HG02852 (cell line): ENCODE measurements at regions not wholly inside any gene's neighbourhood (a gene's known extent, or its start where the extent isn't known, plus 50 kb on each side); places are given as distances from the start of the nearest gene placed in this dataset.
"Not testable (repeated sequence)": the region's sequence is repeated elsewhere in the genome, so short reads cannot be mapped to it uniquely, and the experiment has no call there.

Experiments
- ATAC-seq: cut with Tn5 transposase; IDR thresholded peaks from one replicate; pipeline ENCODE4 v1.9.1; 2021; ENCODE audit warnings: mild to moderate bottlenecking, moderate library complexity; ENCODE audit not compliant: unreplicated experiment

DNA sequence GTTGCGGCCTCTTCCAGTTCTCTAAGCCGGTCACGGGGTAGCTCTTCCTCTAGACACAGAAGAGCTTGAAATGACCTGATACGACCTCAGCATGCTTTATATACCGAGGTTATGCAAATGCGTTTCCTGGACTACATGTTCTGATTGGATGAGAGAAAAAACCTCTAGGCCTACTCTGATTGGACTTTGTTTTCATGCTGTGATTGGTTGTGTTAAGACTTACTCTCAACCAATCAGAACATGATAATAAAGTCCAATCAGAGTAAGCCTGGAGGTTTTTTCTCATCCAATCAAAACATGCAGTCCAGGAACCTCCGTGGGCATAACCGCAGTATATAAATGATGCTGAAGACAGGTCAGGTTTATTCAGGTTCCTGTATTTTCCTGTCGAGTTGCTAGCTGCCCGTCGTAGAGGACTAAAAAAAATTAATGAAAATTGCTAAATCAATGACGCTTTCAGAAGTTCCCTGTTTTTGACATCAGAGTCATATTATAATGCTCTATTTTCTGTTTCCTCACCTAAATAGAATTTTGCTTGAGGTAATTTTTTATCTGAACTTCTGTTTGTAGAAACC lies 177.4 kb downstream of the POTEB3 start:
- no peak for ATAC-seq

DNA sequence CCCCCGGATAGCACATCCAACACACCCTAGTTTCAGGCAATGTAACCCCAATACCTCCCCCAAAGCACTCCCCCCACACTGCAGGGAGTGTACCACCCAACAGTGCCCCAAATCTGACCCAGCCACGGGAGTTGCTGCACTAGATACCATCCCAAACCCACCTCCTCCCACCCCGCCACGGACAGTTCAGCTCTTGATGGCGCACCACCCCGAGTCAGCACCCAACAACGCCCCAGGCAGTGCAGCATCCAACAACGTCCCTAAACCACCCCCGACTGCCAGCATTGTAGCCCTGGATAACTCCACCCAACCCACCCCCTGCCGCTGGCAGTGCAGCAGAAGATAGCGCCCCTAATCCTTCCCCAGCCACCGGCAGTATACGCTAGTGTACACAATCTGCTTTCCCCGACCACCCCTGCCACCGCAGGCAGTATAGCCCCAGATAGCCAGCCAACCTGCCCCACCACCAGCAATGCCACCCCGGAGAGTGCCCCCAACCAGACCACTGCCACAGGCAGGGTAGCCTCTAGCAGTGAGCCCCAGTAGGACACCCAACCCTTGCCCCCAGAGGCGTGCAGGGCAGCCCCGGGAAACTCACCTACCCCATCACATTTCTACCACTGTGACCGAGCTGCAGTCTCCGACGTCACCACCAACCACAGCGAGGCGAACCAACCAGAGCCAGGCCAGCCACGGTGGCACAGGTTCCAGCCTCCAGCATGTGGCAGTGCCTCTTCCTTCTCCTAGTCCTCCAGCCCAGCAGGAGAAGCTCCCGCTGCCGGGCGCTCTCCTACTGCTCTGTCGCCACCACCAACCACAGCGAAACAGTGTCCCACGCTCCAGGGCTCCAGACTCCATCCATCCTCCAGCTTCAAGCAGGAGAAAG lies 178.1 kb downstream of the POTEB3 start:
- ATAC-seq: no peak

DNA sequence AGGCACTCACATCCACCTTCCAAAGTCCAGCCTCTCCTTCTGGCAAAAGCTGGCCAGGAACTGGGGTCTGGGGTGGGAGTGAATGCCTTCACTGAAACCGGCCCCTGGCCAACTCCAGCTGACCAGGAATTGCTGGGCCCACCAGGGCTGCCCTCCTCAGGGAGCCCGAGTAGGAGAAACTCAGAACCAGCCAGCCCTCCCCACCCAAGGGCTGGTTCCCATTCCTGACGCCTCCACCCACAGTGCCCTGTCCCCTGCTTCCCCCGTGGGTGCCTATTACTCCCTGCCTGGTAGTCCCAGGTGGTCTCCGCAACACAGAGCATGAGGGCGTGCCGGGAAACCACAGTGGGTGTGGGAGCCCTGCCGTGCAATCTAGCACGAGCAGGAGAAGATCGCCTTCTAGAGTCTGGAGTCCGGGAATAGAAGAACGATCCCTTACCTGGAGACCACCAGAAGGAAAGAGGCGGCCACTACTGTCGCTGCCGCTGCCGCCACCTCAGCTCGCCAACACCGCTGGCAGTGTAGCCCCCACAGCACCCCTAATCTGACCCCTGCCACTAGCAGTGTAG lies 178.8 kb downstream of the POTEB3 start:
- no peak for ATAC-seq

DNA sequence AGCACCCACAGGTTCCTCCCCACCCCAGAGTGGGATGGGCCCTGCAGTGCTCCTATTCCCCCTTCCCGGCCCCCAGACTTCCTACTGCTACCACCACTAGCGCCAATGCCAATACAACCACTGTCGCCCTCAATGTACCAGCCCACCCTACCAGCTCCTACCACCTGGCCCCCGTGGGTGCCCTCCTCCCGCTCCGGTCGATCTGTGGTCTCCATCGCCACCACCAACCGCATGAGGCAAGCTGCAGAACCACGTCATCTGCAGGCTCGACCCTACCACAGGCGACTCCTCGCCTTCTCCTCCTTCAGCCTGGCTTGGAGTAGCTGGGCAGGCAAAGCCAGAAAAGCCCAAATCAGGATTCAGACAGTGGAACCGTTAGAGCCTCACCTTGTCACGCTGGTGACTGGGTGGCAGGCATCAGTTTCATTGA lies 179.3 kb downstream of the POTEB3 start:
- no peak for ATAC-seq

DNA sequence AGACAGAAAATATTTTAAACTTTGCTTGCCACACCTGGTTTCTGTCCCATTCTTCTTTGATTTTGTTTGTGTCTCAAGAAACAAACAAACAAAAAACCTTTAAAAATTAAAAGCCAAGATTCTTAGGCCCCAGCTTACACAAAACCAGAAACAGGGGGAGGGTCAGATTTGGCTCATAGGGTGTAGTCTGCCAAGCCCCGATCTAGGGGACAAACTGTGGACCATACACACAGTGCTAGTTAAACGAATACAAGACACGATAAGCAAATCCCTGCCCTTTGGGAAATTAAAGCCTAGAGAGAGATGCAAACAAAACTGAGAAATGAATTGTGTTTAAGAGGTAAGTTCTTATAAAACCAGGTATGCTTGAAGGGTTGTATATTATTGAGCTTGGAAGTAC lies 181.7 kb downstream of the POTEB3 start:
- not testable (repeated sequence) for ATAC-seq

DNA sequence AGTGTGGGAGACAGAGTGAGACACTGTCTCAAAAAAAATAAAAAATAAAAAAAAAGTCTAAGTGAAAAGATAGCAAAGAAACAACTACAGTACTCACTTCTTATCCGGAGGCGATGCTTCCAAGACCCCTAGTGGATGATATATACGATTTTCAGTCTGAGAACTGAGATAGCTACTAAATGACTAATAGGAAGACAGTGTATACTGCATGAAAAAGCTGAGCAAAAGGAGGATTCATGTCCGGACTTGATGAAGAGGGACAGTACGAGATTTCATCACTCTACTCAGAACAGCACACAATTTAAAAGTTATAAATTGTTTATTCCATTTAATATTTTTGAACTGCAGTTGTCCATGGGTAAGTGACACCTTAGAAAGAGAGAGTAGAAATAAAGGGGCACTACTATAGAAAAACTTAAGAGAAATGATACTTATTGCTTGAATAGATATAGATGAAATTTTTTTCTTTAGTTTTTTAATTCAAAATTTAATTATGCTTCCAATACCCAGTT lies 190.7 kb downstream of the POTEB3 start:
- not testable (repeated sequence) for ATAC-seq
